H1 (cell line): ENCODE measurements at regions not wholly inside any gene's neighbourhood (a gene's known extent, or its start where the extent isn't known, plus 50 kb on each side); places are given as distances from the start of the nearest gene placed in this dataset.

Source experiments
- CTCF ChIA-PET: fragments of 300-600 bp; sonication (Branson Sonifier 250); formaldehyde crosslinking; loops from one replicate; lab custom pipeline; 2021; ENCODE audit not compliant: partially characterized antibody; lab: Charles Lee
- POLR2A ChIA-PET: fragments of 300-600 bp; sonication (Branson Sonifier 250); formaldehyde crosslinking; loops from one replicate; lab custom pipeline; 2021; ENCODE audit warnings: inconsistent platforms; ENCODE audit not compliant: partially characterized antibody; lab: Charles Lee
- DNase-seq, 2 experiments: peaks; one replicate each; pipeline versions ENCODE4 v3.0.0 to v3.0.0-alpha.2; 2010 to 2022; ENCODE audit warnings: low spot score in 2 of 2, low read depth in 1 of 2, mixed read lengths in 1 of 2
- FAIRE-seq: peaks from 2 replicates; lab custom pipeline; 2011; peaks lifted over from hg19 to GRCh38; lab: Jason Lieb, UNC
- H2AFZ ChIP-seq: 2 replicates; pipeline ENCODE4 v1.8.1; 2012; ENCODE audit warnings: low read length, inconsistent platforms
- H2AK5ac ChIP-seq: 2 replicates; pipeline ENCODE4 v1.6.1; 2013; ENCODE audit warnings: low read depth, low read length
- H2BK120ac ChIP-seq: replicated peaks from 2 replicates; pipeline ENCODE3; 2013; ENCODE audit warnings: low read depth, low read length, inconsistent platforms
- H2BK12ac ChIP-seq: 2 replicates; pipeline ENCODE4 v1.6.1; 2013; ENCODE audit warnings: low read depth, low read length
- H2BK15ac ChIP-seq: 2 replicates; pipeline ENCODE4 v1.6.1; 2013; ENCODE audit warnings: low read length
- H2BK20ac ChIP-seq: 2 replicates; pipeline ENCODE4 v1.6.1; 2013; ENCODE audit warnings: low read length
- H2BK5ac ChIP-seq: 2 replicates; pipeline ENCODE4 v1.6.1; 2013; ENCODE audit warnings: low read depth, low read length
- H3K14ac ChIP-seq: 2 replicates; pipeline ENCODE4 v1.6.1; 2013; ENCODE audit warnings: inconsistent platforms; ENCODE audit not compliant: insufficient read length
- H3K18ac ChIP-seq: 2 replicates; pipeline ENCODE4 v1.6.1; 2013; ENCODE audit warnings: low read length; ENCODE audit errors: extremely low read depth
- H3K23ac ChIP-seq: 2 replicates; pipeline ENCODE4 v1.6.1; 2013; ENCODE audit warnings: inconsistent platforms; ENCODE audit not compliant: insufficient read length
- H3K23me2 ChIP-seq: 2 replicates; pipeline ENCODE4 v1.6.1; 2013; ENCODE audit warnings: low read depth, low read length
- H3K27ac ChIP-seq: 2 replicates; pipeline ENCODE4 v1.6.1; 2011; ENCODE audit warnings: low read depth, low read length, inconsistent platforms
- H3K27me3 ChIP-seq, 4 experiments: replicated peaks in 1 of 4; 1 replicate in 1 of 4; 2 replicates in 3 of 4; pipeline versions ENCODE4 v1.6.1 to v1.8.1; 2011 to 2013; ENCODE audit warnings: low read length in 3 of 4, mild to moderate bottlenecking in 3 of 4, inconsistent platforms in 2 of 4, mixed read lengths in 2 of 4, moderate library complexity in 1 of 4; ENCODE audit not compliant: control insufficient read depth in 3 of 4, insufficient read depth in 3 of 4; ENCODE audit errors: extremely low read depth in 1 of 4
- H3K36me3 ChIP-seq, 4 experiments: 2 replicates each; pipeline versions ENCODE4 v1.6.1 to v1.8.1; 2011 to 2013; ENCODE audit warnings: mild to moderate bottlenecking in 4 of 4, low read length in 3 of 4, moderate library complexity in 2 of 4, control low read depth in 1 of 4, inconsistent platforms in 1 of 4; ENCODE audit not compliant: insufficient read depth in 4 of 4, control insufficient read depth in 2 of 4
- H3K4ac ChIP-seq: replicated peaks from 2 replicates; pipeline ENCODE3; 2013; ENCODE audit warnings: low read length, low read depth, mixed read lengths, inconsistent platforms; ENCODE audit not compliant: insufficient read length
- H3K4me1 ChIP-seq, 4 experiments: replicated peaks in 1 of 4; 1 replicate in 1 of 4; 2 replicates in 3 of 4; pipeline versions ENCODE4 v1.6.1 to v1.8.1; 2011 to 2013; ENCODE audit warnings: low read length in 3 of 4, inconsistent platforms in 2 of 4, mixed read lengths in 1 of 4; ENCODE audit not compliant: insufficient read depth in 4 of 4, control insufficient read depth in 3 of 4
- H3K4me2 ChIP-seq, 2 experiments: 2 replicates each; pipeline versions ENCODE4 v1.6.1 to v1.8.1; 2011 to 2013; ENCODE audit warnings: low read depth in 2 of 2, low read length in 2 of 2, control low read depth in 1 of 2, inconsistent platforms in 1 of 2, mild to moderate bottlenecking in 1 of 2; ENCODE audit not compliant: insufficient read depth in 1 of 2
- H3K4me3 ChIP-seq, 4 experiments: fragments of 200-600, 300-600 bp in 1 of 4; sonication (generic), shearing (Covaris generic), sonication (Bioruptor Twin) in 1 of 4; 2 replicates each; pipeline versions ENCODE4 v1.5.1 to v1.8.1; 2011 to 2016; ENCODE audit warnings: low read length in 4 of 4, low read depth in 3 of 4, control low read depth in 2 of 4, inconsistent platforms in 2 of 4, mild to moderate bottlenecking in 2 of 4, mixed read lengths in 1 of 4, moderate library complexity in 1 of 4; ENCODE audit not compliant: insufficient read depth in 2 of 4; ENCODE audit errors: extremely low read depth in 1 of 4
- H3K56ac ChIP-seq: replicated peaks from 2 replicates; pipeline ENCODE3; 2013; ENCODE audit warnings: low read depth, mild to moderate bottlenecking, mixed read lengths, low read length, inconsistent platforms; ENCODE audit not compliant: insufficient read length
- H3K79me1 ChIP-seq: 2 replicates; pipeline ENCODE4 v1.6.1; 2013; ENCODE audit warnings: low read depth, low read length, control low read depth
- H3K79me2 ChIP-seq, 2 experiments: 2 replicates each; pipeline versions ENCODE4 v1.6.1 to v1.8.1; 2012 to 2013; ENCODE audit warnings: low read length in 2 of 2, mild to moderate bottlenecking in 2 of 2, inconsistent platforms in 1 of 2; ENCODE audit not compliant: insufficient read depth in 2 of 2, control insufficient read depth in 1 of 2
- H3K9ac ChIP-seq, 4 experiments: replicated peaks in 1 of 4; 1 replicate in 1 of 4; 2 replicates in 3 of 4; pipeline versions ENCODE4 v1.6.1 to v1.8.1; 2011 to 2013; ENCODE audit warnings: low read depth in 3 of 4, low read length in 3 of 4, control low read depth in 2 of 4, mild to moderate bottlenecking in 2 of 4, moderate library complexity in 2 of 4, inconsistent platforms in 1 of 4; ENCODE audit errors: extremely low read depth in 1 of 4
- H3K9me3 ChIP-seq, 2 experiments: 2 replicates each; pipeline versions ENCODE4 v1.6.1 to v1.8.1; 2012 to 2013; ENCODE audit warnings: mild to moderate bottlenecking in 2 of 2, moderate library complexity in 2 of 2, control low read depth in 1 of 2, inconsistent platforms in 1 of 2, low read depth in 1 of 2, low read length in 1 of 2, mixed read lengths in 1 of 2; ENCODE audit not compliant: insufficient read depth in 2 of 2
- H4K20me1 ChIP-seq, 2 experiments: replicated peaks in 1 of 2; 2 replicates each; pipeline versions ENCODE3 to v1.8.1; 2011 to 2013; ENCODE audit warnings: inconsistent platforms in 2 of 2, low read length in 2 of 2, mild to moderate bottlenecking in 1 of 2; ENCODE audit not compliant: insufficient read depth in 2 of 2, control insufficient read depth in 1 of 2
- H4K5ac ChIP-seq: 2 replicates; pipeline ENCODE4 v1.6.1; 2013; ENCODE audit warnings: low read length, low read depth, mixed read lengths, inconsistent platforms; ENCODE audit not compliant: insufficient read length
- H4K8ac ChIP-seq: 2 replicates; pipeline ENCODE4 v1.8.0; 2013; ENCODE audit warnings: mild to moderate bottlenecking, moderate library complexity, low read length, inconsistent platforms; ENCODE audit not compliant: insufficient read depth; ENCODE audit errors: extremely low read depth
- H4K91ac ChIP-seq: replicated peaks from 2 replicates; pipeline ENCODE3; 2013; ENCODE audit warnings: low read length, mixed read lengths, inconsistent platforms; ENCODE audit not compliant: insufficient read length
- BACH1 ChIP-seq: IDR thresholded peaks from 2 replicates; pipeline ENCODE4 v1.6.1; 2012; ENCODE audit warnings: low read length, improper control_type of control experiment
- BRCA1 ChIP-seq: IDR thresholded peaks from 2 replicates; pipeline ENCODE4 v1.6.1; 2012; ENCODE audit warnings: low read depth, low read length, improper control_type of control experiment
- EGR1 ChIP-seq: IDR thresholded peaks from 2 replicates; pipeline ENCODE4 v1.6.1; 2011; ENCODE audit warnings: low read depth, low read length, borderline replicate concordance
- EP300 ChIP-seq, 2 experiments: IDR thresholded peaks; 1 replicate in 1 of 2; 2 replicates in 1 of 2; pipeline ENCODE4 v1.6.1; 2011 to 2012; ENCODE audit warnings: low read depth in 2 of 2, low read length in 2 of 2, mild to moderate bottlenecking in 2 of 2, borderline replicate concordance in 1 of 2, inconsistent platforms in 1 of 2, moderate library complexity in 1 of 2
- GABPA ChIP-seq: IDR thresholded peaks from 2 replicates; pipeline ENCODE4 v1.6.1; 2011; ENCODE audit warnings: mild to moderate bottlenecking, low read length, moderate library complexity, borderline replicate concordance; ENCODE audit not compliant: insufficient read depth
- JUND ChIP-seq: IDR thresholded peaks from 2 replicates; pipeline ENCODE4 v1.6.1; 2011; ENCODE audit warnings: mild to moderate bottlenecking, improper control_type of control experiment, low read length
- KDM4A ChIP-seq: IDR thresholded peaks from one replicate; pipeline ENCODE4 v1.7.1; 2012; ENCODE audit warnings: low read depth, mild to moderate bottlenecking, moderate library complexity, low read length, inconsistent platforms; ENCODE audit not compliant: severe bottlenecking
- KDM5A ChIP-seq: fragments of 200-600 bp; IDR thresholded peaks from 2 replicates; pipeline ENCODE4 v1.7.1; 2012; ENCODE audit warnings: mild to moderate bottlenecking, low read length, inconsistent platforms, mixed read lengths
- MAFK ChIP-seq: IDR thresholded peaks from 2 replicates; pipeline ENCODE4 v1.6.1; 2012; ENCODE audit warnings: low read depth, mild to moderate bottlenecking, improper control_type of control experiment, low read length
- PHF8 ChIP-seq: fragments of 200-600 bp; sonication (generic); conservative IDR thresholded peaks from 2 replicates; pipeline ENCODE4 v1.7.1; 2012; ENCODE audit warnings: low read depth, mild to moderate bottlenecking, inconsistent platforms, low read length, moderate library complexity
- POLR2AphosphoS5 ChIP-seq: IDR thresholded peaks from 2 replicates; pipeline ENCODE4 v1.6.1; 2011; ENCODE audit warnings: low read depth, low read length
- RBBP5 ChIP-seq: IDR thresholded peaks from 2 replicates; pipeline ENCODE4 v1.7.1; 2012; ENCODE audit warnings: low read depth, mild to moderate bottlenecking, inconsistent platforms, low read length, moderate library complexity, borderline replicate concordance
- SIRT6 ChIP-seq: IDR thresholded peaks from one replicate; pipeline ENCODE4 v1.7.1; 2012; ENCODE audit warnings: low read length, inconsistent platforms
- SP1 ChIP-seq: IDR thresholded peaks from 2 replicates; pipeline ENCODE4 v1.6.1; 2011; ENCODE audit warnings: low read depth, low read length
- SRF ChIP-seq: IDR thresholded peaks from 2 replicates; pipeline ENCODE4 v1.6.1; 2011; ENCODE audit warnings: mild to moderate bottlenecking, low read depth, low read length, moderate library complexity
- YY1 ChIP-seq: IDR thresholded peaks from 2 replicates; pipeline ENCODE4 v1.6.1; 2011; ENCODE audit warnings: low read depth, mild to moderate bottlenecking, low read length
- WGBS, 2 experiments: shearing (Covaris generic) in 1 of 2; methylation state at CpG; one replicate each; pipeline versions ENCODE4 v1.1.6 to v1.1.7; 2013 to 2015; ENCODE audit warnings: low lambda C conversion rate in 2 of 2, mixed read lengths in 2 of 2, inconsistent platforms in 1 of 2, low coverage in 1 of 2, missing lambda C conversion rate in 1 of 2; ENCODE audit not compliant: insufficient replicate concordance in 2 of 2, insufficient coverage in 1 of 2, insufficient read length in 1 of 2; ENCODE audit errors: extremely low coverage in 1 of 2, missing lambda C conversion rate in 1 of 2; 5-methylcytosine and 5-hydroxymethylcytosine counted together

DNA sequence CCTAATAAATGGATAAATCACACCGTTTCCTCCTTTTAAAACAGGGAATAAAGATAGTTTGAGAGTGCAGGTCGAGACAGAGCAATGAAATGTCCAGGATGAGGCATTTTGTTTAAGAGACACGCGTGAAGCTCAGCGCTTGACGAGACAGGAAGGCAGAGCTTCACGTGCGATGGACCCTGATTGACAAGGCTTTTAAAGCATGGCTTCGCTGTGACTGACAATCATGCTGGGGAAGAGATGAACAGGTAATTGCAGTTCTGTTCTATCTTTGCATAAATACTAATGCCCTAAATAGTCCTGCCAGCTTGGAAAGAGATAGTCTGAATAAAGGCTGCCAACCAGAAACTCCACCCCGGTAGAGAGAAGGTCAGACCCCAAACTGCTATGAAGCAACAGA lies 442.3 kb upstream of the PFKP start:
- H2BK15ac ChIP-seq = no peak overlapping the region
- H3K36me3 ChIP-seq = no peaks in the 10 kb centered on the region
- H3K9me3 ChIP-seq = no peaks in the 10 kb centered on the region
- no peak overlapping the region for H2AFZ ChIP-seq
- no peak overlapping the region for H3K23ac ChIP-seq
- no peak overlapping the region for H2BK120ac ChIP-seq
- DNase-seq (no peak), FAIRE-seq (no peak)
- POLR2A ChIA-PET = no interaction called here
- no peaks in the 10 kb centered on the region for H4K20me1 ChIP-seq
- H3K79me1 ChIP-seq = no peaks in the 10 kb centered on the region
- H3K79me2 ChIP-seq = no peaks in the 10 kb centered on the region
- no peak overlapping the region for H2BK5ac ChIP-seq
- no peak overlapping the region for H3K27ac ChIP-seq
- peaks cover 4 to 12% (median 6%) of the 10 kb centered on the region in 4 experiments; a peak in 5 of 7 replicates for H3K4me1 ChIP-seq
- no peak overlapping the region for H3K14ac ChIP-seq
- H3K27me3 ChIP-seq = no peaks in the 10 kb centered on the region; a peak in 1 of 7 replicates
- H4K5ac ChIP-seq = no peak overlapping the region
- no peak overlapping the region for H2BK12ac ChIP-seq
- WGBS, 2 experiments = 95% methylated on average over 10 of the region's 10 CpGs; no CpG with 5 or more reads in 1 of the 2 experiments
- H3K9ac ChIP-seq = no peak overlapping the region; a peak in 1 of 7 replicates
- no peak overlapping the region for H4K8ac ChIP-seq
- no peak overlapping the region for H4K91ac ChIP-seq
- peaks cover 2% of the 10 kb centered on the region; the same call in 1 of the 2 replicates for H3K23me2 ChIP-seq
- CTCF ChIA-PET = interaction anchor here (1.0 kb wide), 1 partner anchor 21 kb away, joined by 4 read pairs; no protein-coding TSS in a partner anchor
- TF ChIP-seq EP300 (IDR thresholded peaks at IDR 0.05; ENCODE audit: borderline replicate concordance in 1 of 2, low read depth in 2 of 2, low read length in 2 of 2) = no peak
- no peak for TF ChIP-seq KDM4A
- no peak for TF ChIP-seq SP1
- no peak for TF ChIP-seq BRCA1
- no peak for TF ChIP-seq EGR1
- no peak for TF ChIP-seq JUND
- TF ChIP-seq POLR2AphosphoS5 = no peak
- TF ChIP-seq SRF = no peak
- TF ChIP-seq MAFK = no peak
- TF ChIP-seq BACH1 = no peak
- TF ChIP-seq PHF8 = no peak
- TF ChIP-seq SIRT6 = no peak
- no peak for TF ChIP-seq GABPA
- no peak for TF ChIP-seq RBBP5
- TF ChIP-seq KDM5A = no peak
- no peak for TF ChIP-seq YY1
- H2AK5ac ChIP-seq = no peak overlapping the region
- H2BK20ac ChIP-seq = no peak overlapping the region
- H3K56ac ChIP-seq = no peak overlapping the region
- no peak overlapping the region for H3K4ac ChIP-seq
- H3K4me2 ChIP-seq = no peak overlapping the region
- no peak overlapping the region for H3K4me3 ChIP-seq
- no peak overlapping the region for H3K18ac ChIP-seq
